ENCODE measurements at regions not wholly inside any gene's neighbourhood (a gene's known extent, or its start where the extent isn't known, plus 50 kb on each side); places are given as distances from the start of the nearest gene placed in this dataset.

DNA sequence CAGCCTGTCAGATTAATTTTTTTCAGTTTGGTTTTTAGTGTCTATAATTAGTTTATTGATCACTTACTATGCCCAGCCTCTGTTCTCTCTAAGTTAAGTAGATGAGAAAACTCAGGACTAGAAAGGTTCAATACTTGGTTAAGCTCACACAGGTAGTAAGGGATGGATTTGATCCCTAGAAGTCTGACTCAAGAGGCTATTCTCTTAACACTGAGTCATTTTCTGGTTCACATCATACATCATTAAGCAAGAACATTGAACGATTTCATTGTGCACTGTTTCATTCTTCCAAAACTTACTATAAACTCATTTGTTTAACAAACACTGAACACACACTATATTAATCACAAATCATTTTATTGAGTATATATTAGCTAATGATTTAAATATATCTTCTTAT, 54.1 kb upstream of the SLC38A11 start:
- Histone ChIP-seq H3K4me1 (ENCODE audit: control insufficient read depth, insufficient read depth, low read length) (no peaks in the 10 kb centered on the region), H3K36me3 (ENCODE audit: control insufficient read depth, insufficient read depth, low read length) (no peaks in the 10 kb centered on the region), H3K4me3 (ENCODE audit: low read length) (no peak overlapping the region), H3K9me3 (replicated peaks; ENCODE audit: control insufficient read depth, low read depth, low read length) (no peaks in the 10 kb centered on the region), H3K27ac (ENCODE audit: low read length) (no peak overlapping the region), H3K27me3 (ENCODE audit: control insufficient read depth, insufficient read depth, low read length) (no peaks in the 10 kb centered on the region)
- DNase-seq, result no peak
- no CpG with 5 or more reads among the region's 1 CpG for WGBS (ENCODE audit: insufficient coverage)

DNA sequence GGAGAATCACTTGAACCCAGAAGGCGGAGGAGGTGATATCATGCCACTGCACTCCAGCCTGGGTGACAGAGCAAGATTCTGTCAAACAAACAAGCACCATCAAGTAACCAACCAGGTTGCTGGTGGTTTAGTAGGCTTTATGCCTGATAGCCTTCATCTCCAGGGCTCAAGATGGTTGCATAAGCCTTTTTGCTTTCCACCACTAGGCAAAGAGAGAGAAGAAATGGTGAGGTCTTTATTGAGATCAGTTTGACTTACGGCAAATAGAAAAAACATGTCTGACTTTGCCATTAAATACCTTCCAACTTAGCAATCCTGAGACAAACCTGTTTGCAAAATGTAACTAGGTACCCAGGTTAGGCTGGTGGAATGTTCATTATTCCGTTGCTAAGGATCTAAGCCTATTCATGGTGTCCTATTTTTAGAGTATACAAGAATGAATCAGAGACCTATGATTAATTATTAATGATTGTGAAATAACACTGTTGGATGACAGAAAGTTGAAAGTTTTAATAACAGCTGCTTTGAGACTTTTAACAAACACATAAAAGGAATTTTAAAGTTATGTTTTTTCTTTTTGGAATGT, 53.5 kb upstream of the SLC38A11 start:
- DNase-seq, result no peak
- H3K36me3 ChIP-seq (ENCODE audit: control insufficient read depth, insufficient read depth, low read length), result no peaks in the 10 kb centered on the region
- no peak overlapping the region for H3K27ac ChIP-seq (ENCODE audit: low read length)
- no peaks in the 10 kb centered on the region for H3K4me1 ChIP-seq (ENCODE audit: control insufficient read depth, insufficient read depth, low read length)
- H3K27me3 ChIP-seq (ENCODE audit: control insufficient read depth, insufficient read depth, low read length), result no peaks in the 10 kb centered on the region
- no peak overlapping the region for H3K4me3 ChIP-seq (ENCODE audit: low read length)
- WGBS (ENCODE audit: insufficient coverage), result 80% methylated on average over 1 of the region's 3 CpGs
- H3K9me3 ChIP-seq (replicated peaks; ENCODE audit: control insufficient read depth, low read depth, low read length), result no peaks in the 10 kb centered on the region

GRCh38 chr2:165007161-165007744, 51.9 kb upstream of the SLC38A11 start:
- Histone ChIP-seq H3K36me3 (ENCODE audit: control insufficient read depth, insufficient read depth, low read length) (no peaks in the 10 kb centered on the region), H3K27me3 (ENCODE audit: control insufficient read depth, insufficient read depth, low read length) (no peaks in the 10 kb centered on the region), H3K9me3 (replicated peaks; ENCODE audit: control insufficient read depth, low read depth, low read length) (no peaks in the 10 kb centered on the region), H3K4me1 (ENCODE audit: control insufficient read depth, insufficient read depth, low read length) (no peaks in the 10 kb centered on the region), H3K4me3 (ENCODE audit: low read length) (no peak overlapping the region), H3K27ac (ENCODE audit: low read length) (no peak overlapping the region)
- 100% methylated on average over 1 of the region's 1 CpG for WGBS (ENCODE audit: insufficient coverage)
- DNase-seq, result no peak
